ENCODE measurements at regions not wholly inside any gene's neighbourhood (a gene's known extent, or its start where the extent isn't known, plus 50 kb on each side); places are given as distances from the start of the nearest gene placed in this dataset.

GRCh38 chr6:135784507-135784906 is 67.0 kb upstream of the PDE7B start:
- H3K36me3 ChIP-seq (ENCODE audit: insufficient read depth, low read length), result no peaks in the 10 kb centered on the region
- DNase-seq (no peak), ATAC-seq (ENCODE audit: insufficient read depth, low read depth) (no peak)

DNA sequence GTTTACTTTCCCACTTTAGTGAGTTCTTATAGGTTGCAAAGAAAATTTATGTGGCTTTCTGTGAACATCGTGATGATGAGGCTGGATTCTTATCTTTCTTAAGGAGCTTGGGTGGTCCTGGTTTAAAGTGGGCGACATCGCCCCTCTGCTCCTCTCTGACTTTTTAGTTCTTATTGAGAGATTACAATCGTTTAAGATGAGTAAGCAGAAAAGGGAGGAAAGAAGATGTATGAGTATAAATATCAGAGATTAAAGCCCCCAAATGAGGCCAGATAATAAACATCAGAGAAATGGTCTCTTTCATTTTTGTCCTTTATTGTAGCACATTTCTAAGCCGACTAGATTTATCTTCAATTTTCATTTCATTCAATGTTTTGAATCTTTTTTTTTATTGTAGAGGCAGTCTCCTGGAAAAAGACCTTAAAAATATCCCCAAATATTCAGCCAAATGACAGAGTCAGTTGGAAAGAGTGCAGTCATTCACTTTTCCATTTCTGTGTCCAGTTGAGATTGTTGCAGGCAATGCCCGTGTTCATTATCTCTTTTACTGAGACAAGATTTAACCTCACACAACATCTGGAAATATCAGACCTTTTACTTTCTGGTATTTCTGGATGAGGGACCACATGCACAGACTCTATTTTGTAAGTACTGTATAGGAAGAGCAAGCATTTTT is 62.0 kb upstream of the PDE7B start:
- Histone ChIP-seq H3K27ac (ENCODE audit: low read length) (no peak overlapping the region), H3K9me3 (ENCODE audit: insufficient read depth, low read length, severe bottlenecking) (no peaks in the 10 kb centered on the region), H3K36me3 (ENCODE audit: insufficient read depth, low read length) (no peaks in the 10 kb centered on the region), H3K27me3 (ENCODE audit: insufficient read depth, low read length, poor library complexity) (no peaks in the 10 kb centered on the region), H4K20me1 (ENCODE audit: insufficient read depth, low read length) (no peaks in the 10 kb centered on the region), H3K4me1 (ENCODE audit: insufficient read depth, low read length) (no peaks in the 10 kb centered on the region), H3K4me3 (ENCODE audit: low read depth in 1 of 2, low read length in 2 of 2) (no peak overlapping the region), H2AFZ (ENCODE audit: low read depth, low read length) (no peak overlapping the region), H3K9ac (ENCODE audit: low read depth, low read length) (no peak overlapping the region), H3K79me2 (ENCODE audit: insufficient read depth, low read length) (no peaks in the 10 kb centered on the region), H3K4me2 (ENCODE audit: insufficient read depth, low read length) (no peak overlapping the region)
- ATAC-seq (ENCODE audit: insufficient read depth, low read depth) (no peak), DNase-seq (no peak)
- TF ChIP-seq EZH2 (IDR thresholded peaks at IDR 0.05; ENCODE audit: borderline replicate concordance, low read depth, low read length, severe bottlenecking) (no peak), CTCF (IDR thresholded peaks at IDR 0.05; ENCODE audit: borderline replicate concordance, extremely low read depth, low read length, poor library complexity, severe bottlenecking) (no peak)

More at GRCh38 chr6:135784507-135784906, 67.0 kb upstream of the PDE7B start:
- Histone ChIP-seq H3K4me2 (ENCODE audit: insufficient read depth, low read length) (no peak overlapping the region), H3K79me2 (ENCODE audit: insufficient read depth, low read length) (no peaks in the 10 kb centered on the region), H3K9me3 (ENCODE audit: insufficient read depth, low read length, severe bottlenecking) (no peaks in the 10 kb centered on the region), H4K20me1 (ENCODE audit: insufficient read depth, low read length) (no peaks in the 10 kb centered on the region), H3K27ac (ENCODE audit: low read length) (no peak overlapping the region), H2AFZ (ENCODE audit: low read depth, low read length) (no peak overlapping the region), H3K4me3 (ENCODE audit: low read depth in 1 of 2, low read length in 2 of 2) (no peak overlapping the region), H3K4me1 (ENCODE audit: insufficient read depth, low read length) (no peaks in the 10 kb centered on the region), H3K9ac (ENCODE audit: low read depth, low read length) (no peak overlapping the region), H3K27me3 (ENCODE audit: insufficient read depth, low read length, poor library complexity) (no peaks in the 10 kb centered on the region)
- no peak for TF ChIP-seq EZH2 (IDR thresholded peaks at IDR 0.05; ENCODE audit: borderline replicate concordance, low read depth, low read length, severe bottlenecking)
- no peak for TF ChIP-seq CTCF (IDR thresholded peaks at IDR 0.05; ENCODE audit: borderline replicate concordance, extremely low read depth, low read length, poor library complexity, severe bottlenecking)

GRCh38 chr6:135791441-135791840 is 60.1 kb upstream of the PDE7B start:
- ATAC-seq (ENCODE audit: insufficient read depth, low read depth) (no peak), DNase-seq (no peak)
- Histone ChIP-seq H4K20me1 (ENCODE audit: insufficient read depth, low read length) (no peaks in the 10 kb centered on the region), H3K4me3 (ENCODE audit: low read depth in 1 of 2, low read length in 2 of 2) (no peak overlapping the region), H3K4me1 (ENCODE audit: insufficient read depth, low read length) (no peaks in the 10 kb centered on the region), H3K79me2 (ENCODE audit: insufficient read depth, low read length) (no peaks in the 10 kb centered on the region), H3K9me3 (ENCODE audit: insufficient read depth, low read length, severe bottlenecking) (no peaks in the 10 kb centered on the region), H2AFZ (ENCODE audit: low read depth, low read length) (no peak overlapping the region), H3K36me3 (ENCODE audit: insufficient read depth, low read length) (no peaks in the 10 kb centered on the region), H3K4me2 (ENCODE audit: insufficient read depth, low read length) (no peak overlapping the region), H3K9ac (ENCODE audit: low read depth, low read length) (no peak overlapping the region), H3K27me3 (ENCODE audit: insufficient read depth, low read length, poor library complexity) (no peaks in the 10 kb centered on the region), H3K27ac (ENCODE audit: low read length) (no peak overlapping the region)
- TF ChIP-seq EZH2 (IDR thresholded peaks at IDR 0.05; ENCODE audit: borderline replicate concordance, low read depth, low read length, severe bottlenecking), result no peak
- no peak for TF ChIP-seq CTCF (IDR thresholded peaks at IDR 0.05; ENCODE audit: borderline replicate concordance, extremely low read depth, low read length, poor library complexity, severe bottlenecking)
